Cardiac muscle cell (in vitro differentiated cells and primary cell): ENCODE measurements at regions not wholly inside any gene's neighbourhood (a gene's known extent, or its start where the extent isn't known, plus 50 kb on each side); places are given as distances from the start of the nearest gene placed in this dataset.

ENCODE experiments used
- DNase-seq, 2 donors: peaks; one replicate each; pipeline versions ENCODE4 v3.0.0 to v3.0.0-alpha.2; 2010 to 2017; ENCODE audit warnings: low read depth in 1 of 2, low spot score in 1 of 2
- H3K27ac ChIP-seq: fragments of 200-600 bp; sonication (generic); 2 replicates; pipeline ENCODE4 v1.5.1; 2016
- H3K27me3 ChIP-seq: fragments of 200-600 bp; sonication (generic); 2 replicates; pipeline ENCODE4 v1.6.0; 2016; ENCODE audit warnings: control low read depth
- H3K36me3 ChIP-seq: fragments of 200-600 bp; sonication (generic); 2 replicates; pipeline ENCODE4 v1.5.1; 2016; ENCODE audit warnings: control low read depth
- H3K4me1 ChIP-seq: fragments of 200-600 bp; sonication (generic); 2 replicates; pipeline ENCODE4 v1.8.1; 2017; ENCODE audit warnings: low read depth, mild to moderate bottlenecking, mixed run types
- H3K4me3 ChIP-seq: fragments of 200-600 bp; sonication (generic); 2 replicates; pipeline ENCODE4 v1.5.1; 2016; ENCODE audit warnings: mild to moderate bottlenecking
- H3K9me3 ChIP-seq: fragments of 200-600 bp; sonication (generic); 2 replicates; pipeline ENCODE4 v1.5.1; 2017; ENCODE audit warnings: low read depth, mild to moderate bottlenecking, control low read depth
- CTCF ChIP-seq: IDR thresholded peaks from 2 replicates; pipeline ENCODE4 v1.5.1; 2012; ENCODE audit warnings: low read depth, mild to moderate bottlenecking, low read length

DNA sequence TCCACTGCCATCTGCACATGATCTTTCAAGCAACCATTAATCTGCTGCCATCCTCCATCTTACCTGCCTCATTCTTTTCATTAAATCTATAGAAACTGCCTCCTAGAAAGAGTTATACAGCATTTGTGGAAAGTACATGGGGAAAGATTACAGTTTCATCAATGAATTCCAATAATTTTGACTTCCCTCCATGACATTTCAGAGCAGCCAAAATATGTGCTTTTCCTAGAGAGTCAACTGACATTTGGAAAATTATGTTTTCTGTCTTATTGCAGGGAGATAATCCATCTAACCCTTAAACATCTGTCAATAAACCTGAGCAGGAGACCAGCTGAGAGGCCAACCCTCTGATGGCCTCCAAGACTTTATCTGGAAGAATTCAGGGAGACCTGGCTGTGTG, 147.0 kb upstream of the CDH5 start:
- no peak overlapping the region for H3K4me3 ChIP-seq
- DNase-seq, result no peak
- H3K4me1 ChIP-seq, result no peaks in the 10 kb centered on the region
- H3K36me3 ChIP-seq, result no peaks in the 10 kb centered on the region
- no peak overlapping the region for H3K27ac ChIP-seq
- no peaks in the 10 kb centered on the region for H3K27me3 ChIP-seq
- no peaks in the 10 kb centered on the region for H3K9me3 ChIP-seq
- no peak for TF ChIP-seq CTCF

DNA sequence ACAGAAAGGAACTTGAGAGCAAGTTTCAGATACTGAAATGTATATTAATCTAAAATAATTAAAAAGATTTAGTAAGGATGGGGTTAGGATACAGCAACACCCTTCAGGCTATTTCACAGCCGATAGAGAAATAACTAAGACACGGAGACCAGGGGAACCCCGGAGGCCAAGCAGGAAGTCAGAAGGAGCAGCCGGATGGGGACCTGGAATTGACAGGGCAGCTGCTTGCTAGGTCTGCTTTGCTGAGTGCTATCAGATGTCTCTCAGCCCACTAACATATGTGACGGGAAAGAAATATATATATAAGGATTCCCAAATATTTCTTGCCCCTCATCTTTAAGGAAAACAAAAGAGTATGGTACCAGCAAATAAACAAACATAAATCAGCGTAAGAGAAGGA, 154.1 kb upstream of the CDH5 start:
- no peaks in the 10 kb centered on the region for H3K9me3 ChIP-seq
- H3K27ac ChIP-seq, result no peak overlapping the region
- H3K4me3 ChIP-seq, result no peak overlapping the region
- no peak for DNase-seq
- no peaks in the 10 kb centered on the region for H3K4me1 ChIP-seq
- no peak for TF ChIP-seq CTCF
- H3K36me3 ChIP-seq, result no peaks in the 10 kb centered on the region
- H3K27me3 ChIP-seq, result no peaks in the 10 kb centered on the region

GRCh38 chr16:66211651-66212050, 154.8 kb upstream of the CDH5 start:
- DNase-seq, result no peak
- no peaks in the 10 kb centered on the region for H3K36me3 ChIP-seq

GRCh38 chr16:66207883-66208265, 158.6 kb upstream of the CDH5 start:
- Histone ChIP-seq H3K27ac (no peak overlapping the region), H3K9me3 (no peaks in the 10 kb centered on the region), H3K4me1 (no peaks in the 10 kb centered on the region), H3K36me3 (no peaks in the 10 kb centered on the region), H3K27me3 (no peaks in the 10 kb centered on the region), H3K4me3 (no peak overlapping the region)
- DNase-seq, result no peak
- TF ChIP-seq CTCF, result no peak

More at GRCh38 chr16:66211651-66212050, 154.8 kb upstream of the CDH5 start:
- no peaks in the 10 kb centered on the region for H3K27me3 ChIP-seq
- TF ChIP-seq CTCF, result no peak
- H3K4me3 ChIP-seq, result no peak overlapping the region
- no peaks in the 10 kb centered on the region for H3K9me3 ChIP-seq
- no peaks in the 10 kb centered on the region for H3K4me1 ChIP-seq
- H3K27ac ChIP-seq, result no peak overlapping the region

- H3K27me3 ChIP-seq, result no peaks in the 10 kb centered on the region
- TF ChIP-seq CTCF, result no peak
- no peaks in the 10 kb centered on the region for H3K4me1 ChIP-seq
- peak in 1 of 2 donors; percentile 65 for DNase-seq
- no peak overlapping the region for H3K4me3 ChIP-seq
- H3K9me3 ChIP-seq, result no peaks in the 10 kb centered on the region
- H3K36me3 ChIP-seq, result no peaks in the 10 kb centered on the region
- H3K27ac ChIP-seq, result no peak overlapping the region
Measured at GRCh38 chr16:66207139-66207882, 159.2 kb upstream of the CDH5 start.
